ENCODE measurements at regions not wholly inside any gene's neighbourhood (a gene's known extent, or its start where the extent isn't known, plus 50 kb on each side); places are given as distances from the start of the nearest gene placed in this dataset.

- TF ChIP-seq EP300 (IDR thresholded peaks at IDR 0.05): no peak
- no peak for TF ChIP-seq CTCF (IDR thresholded peaks at IDR 0.05)
- TF ChIP-seq POLR2A (IDR thresholded peaks at IDR 0.05): no peak
Observed at GRCh38 chr4:149985981-149986380, 92.3 kb upstream of the DCLK2 start.
